IMR-90 (cell line): ENCODE measurements at regions not wholly inside any gene's neighbourhood (a gene's known extent, or its start where the extent isn't known, plus 50 kb on each side); places are given as distances from the start of the nearest gene placed in this dataset.

Experiments
- BHLHE40 ChIP-seq: fragments of 150-350 bp; IDR thresholded peaks from 2 replicates; pipeline ENCODE4 v1.6.1; 2016; ENCODE audit warnings: mild to moderate bottlenecking, low read depth, low read length
- CTCF ChIP-seq: conservative IDR thresholded peaks from 2 replicates; pipeline ENCODE4 v1.5.1; 2012; ENCODE audit warnings: mild to moderate bottlenecking, low read depth, low read length, improper control_type of control experiment
- ELK1 ChIP-seq: fragments of 150-350 bp; IDR thresholded peaks from 2 replicates; pipeline ENCODE4 v1.6.1; 2016; ENCODE audit warnings: low read depth, mild to moderate bottlenecking, low read length, moderate library complexity, borderline replicate concordance
- POLR2A ChIP-seq: IDR thresholded peaks from 2 replicates; pipeline ENCODE4 v1.6.1; 2012; ENCODE audit warnings: mild to moderate bottlenecking, low read depth, low read length
- RAD21 ChIP-seq: IDR thresholded peaks from 2 replicates; pipeline ENCODE4 v1.6.1; 2012; ENCODE audit warnings: low read length, improper control_type of control experiment
- SMC3 ChIP-seq: fragments of 150-350 bp; IDR thresholded peaks from 2 replicates; pipeline ENCODE4 v1.6.1; 2016; ENCODE audit warnings: low read depth, mild to moderate bottlenecking, antibody characterized with exemption, low read length, moderate library complexity
- USF2 ChIP-seq: fragments of 150-350 bp; IDR thresholded peaks from 2 replicates; pipeline ENCODE4 v1.6.1; 2017; ENCODE audit warnings: mild to moderate bottlenecking, antibody characterized with exemption, low read length, low read depth

DNA sequence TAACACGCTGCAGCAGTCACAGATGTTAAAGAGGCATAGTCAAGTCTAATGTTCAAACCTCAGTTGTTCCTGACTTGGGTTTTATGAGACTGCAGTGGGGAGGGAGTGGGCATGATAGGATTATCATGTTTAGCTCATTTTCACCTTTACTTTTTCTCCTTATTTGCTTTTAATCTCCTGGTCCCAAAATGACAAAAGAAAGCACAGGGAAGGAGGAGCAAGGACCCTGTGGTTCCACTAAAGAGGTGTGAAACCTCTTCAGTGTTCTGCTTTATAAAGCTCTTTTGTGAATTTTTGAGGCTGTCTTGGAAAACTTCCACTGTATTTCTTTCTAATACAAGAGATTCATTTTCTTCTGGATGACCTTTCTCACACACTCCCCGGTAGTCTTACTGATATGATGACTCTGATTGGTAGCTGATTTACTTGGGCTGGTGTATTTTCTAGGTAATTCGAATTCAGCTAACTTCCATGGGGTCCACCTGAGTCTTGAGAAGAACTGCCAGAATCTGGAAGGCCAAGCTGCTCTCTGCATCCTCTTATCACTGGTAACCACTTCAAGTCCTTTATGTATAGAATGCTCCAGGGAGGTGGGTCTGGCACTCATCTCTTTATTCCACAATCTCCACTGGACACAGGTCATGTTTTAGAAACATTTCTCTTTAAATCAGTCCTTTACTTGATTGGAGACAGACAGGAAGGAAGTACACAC, 1364.4 kb upstream of the CDH9 start:
- no peak for TF ChIP-seq POLR2A
- no peak for TF ChIP-seq CTCF
- no peak for TF ChIP-seq BHLHE40
- no peak for TF ChIP-seq USF2
- TF ChIP-seq SMC3: no peak
- no peak for TF ChIP-seq RAD21
- no peak for TF ChIP-seq ELK1
